ENCODE measurements at regions not wholly inside any gene's neighbourhood (a gene's known extent, or its start where the extent isn't known, plus 50 kb on each side); places are given as distances from the start of the nearest gene placed in this dataset.

DNA sequence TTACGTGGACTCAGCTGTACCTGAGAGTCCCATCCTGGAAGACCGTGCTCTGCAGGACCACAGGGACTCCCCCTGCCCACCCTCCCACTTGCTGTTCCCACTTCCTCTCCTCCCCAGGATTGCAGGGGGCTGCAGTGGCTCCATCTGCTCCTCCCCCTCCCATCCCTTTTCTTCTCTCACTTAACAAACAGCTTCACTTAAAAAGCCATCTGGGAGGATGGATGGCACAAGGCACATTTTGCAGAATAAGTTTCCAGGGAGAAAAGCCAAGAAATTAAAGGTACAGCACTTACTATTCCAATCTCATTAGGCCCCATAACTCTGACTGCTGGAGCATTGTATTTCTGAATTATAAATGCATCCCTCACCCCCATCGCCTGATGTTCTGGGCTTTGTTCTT, 458.7 kb downstream of the PTPRU start:
- WGBS (ENCODE audit: missing lambda C conversion rate) = 17% methylated on average over 3 of the region's 3 CpGs

DNA sequence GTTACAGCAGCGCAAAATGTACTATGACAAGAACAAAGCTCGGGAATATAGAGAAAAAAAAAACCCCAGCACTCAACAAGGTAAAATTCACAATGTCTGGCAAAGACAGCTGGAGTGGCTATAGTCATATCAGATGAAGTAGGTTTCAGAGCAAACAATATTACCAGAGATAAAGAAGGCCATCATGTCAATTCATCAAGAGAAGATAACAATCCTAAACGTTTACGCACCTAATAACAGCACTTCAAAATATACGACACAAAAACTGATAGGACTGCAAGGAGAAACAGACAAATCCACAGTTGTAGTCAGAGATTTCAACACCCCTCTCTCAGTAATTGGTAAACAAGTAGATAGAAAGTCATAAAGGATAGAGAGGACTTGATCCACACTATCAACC, 455.2 kb downstream of the PTPRU start:
- CTCF ChIA-PET = no interaction called here
- Histone ChIP-seq H3K4me1 (no peaks in the 10 kb centered on the region), H3K4me2 (no peak overlapping the region), H3K27ac (no peak overlapping the region), H3K4me3 (no peak overlapping the region), H3K9me3 (no peaks in the 10 kb centered on the region)
- POLR2A ChIA-PET = no interaction called here
- FAIRE-seq = no peak
- 59% methylated on average over 5 of the region's 5 CpGs for WGBS (ENCODE audit: missing lambda C conversion rate)
- no peak for TF ChIP-seq EHF (CRISPR knock-in tag; IDR thresholded peaks at IDR 0.05)
- TF ChIP-seq REST (IDR thresholded peaks at IDR 0.05) = no peak
- no peak for TF ChIP-seq RARB (CRISPR knock-in tag; IDR thresholded peaks at IDR 0.05)
- TF ChIP-seq HOXA7 (CRISPR knock-in tag; IDR thresholded peaks at IDR 0.05) = no peak
- no peak for TF ChIP-seq SMC3 (IDR thresholded peaks at IDR 0.05)
- TF ChIP-seq HOXB13 (CRISPR knock-in tag; IDR thresholded peaks at IDR 0.05; ENCODE audit: low read depth) = no peak
- TF ChIP-seq ZNF302 (CRISPR knock-in tag; IDR thresholded peaks at IDR 0.05) = no peak
- no peak for TF ChIP-seq RFX5 (IDR thresholded peaks at IDR 0.05)
- no peak for TF ChIP-seq HDAC2 (IDR thresholded peaks at IDR 0.05)
- TF ChIP-seq GATA3 (IDR thresholded peaks at IDR 0.05; ENCODE audit: borderline replicate concordance) = no peak
- TF ChIP-seq CHD2 (IDR thresholded peaks at IDR 0.05; ENCODE audit: low read length, partially characterized antibody) = no peak
- TF ChIP-seq, protein P1, sequence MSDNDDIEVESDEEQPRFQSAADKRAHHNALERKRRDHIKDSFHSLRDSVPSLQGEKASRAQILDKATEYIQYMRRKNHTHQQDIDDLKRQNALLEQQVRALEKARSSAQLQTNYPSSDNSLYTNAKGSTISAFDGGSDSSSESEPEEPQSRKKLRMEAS (IDR thresholded peaks at IDR 0.05) = no peak
- TF ChIP-seq FOSL2 (IDR thresholded peaks at IDR 0.05) = no peak
- TF ChIP-seq FOSL2 (CRISPR knock-in tag; IDR thresholded peaks at IDR 0.05) = no peak
- TF ChIP-seq USF2 (IDR thresholded peaks at IDR 0.05) = no peak
- TF ChIP-seq NPAS2 (CRISPR knock-in tag; IDR thresholded peaks at IDR 0.05; ENCODE audit: borderline replicate concordance) = no peak
- TF ChIP-seq, protein P2, sequence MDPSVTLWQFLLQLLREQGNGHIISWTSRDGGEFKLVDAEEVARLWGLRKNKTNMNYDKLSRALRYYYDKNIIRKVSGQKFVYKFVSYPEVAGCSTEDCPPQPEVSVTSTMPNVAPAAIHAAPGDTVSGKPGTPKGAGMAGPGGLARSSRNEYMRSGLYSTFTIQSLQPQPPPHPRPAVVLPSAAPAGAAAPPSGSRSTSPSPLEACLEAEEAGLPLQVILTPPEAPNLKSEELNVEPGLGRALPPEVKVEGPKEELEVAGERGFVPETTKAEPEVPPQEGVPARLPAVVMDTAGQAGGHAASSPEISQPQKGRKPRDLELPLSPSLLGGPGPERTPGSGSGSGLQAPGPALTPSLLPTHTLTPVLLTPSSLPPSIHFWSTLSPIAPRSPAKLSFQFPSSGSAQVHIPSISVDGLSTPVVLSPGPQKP (IDR thresholded peaks at IDR 0.05; ENCODE audit: low read depth, low read length) = no peak
- TF ChIP-seq ZSCAN20 (CRISPR knock-in tag; IDR thresholded peaks at IDR 0.05) = no peak
- DNase-seq (ENCODE audit: low read depth in 1 of 2, low spot score in 1 of 2) = no peak
- no peak for ATAC-seq

More for the DNA sequence above, 458.7 kb downstream of the PTPRU start:
- no peaks in the 10 kb centered on the region for H3K4me1 ChIP-seq
- no peak overlapping the region for H3K4me3 ChIP-seq
- ChIA-PET POLR2A (no interaction called here), CTCF (interaction anchor here (1.6 kb wide), 1 partner anchor 12 kb away, joined by 4 read pairs; no protein-coding TSS in a partner anchor)
- no peak overlapping the region for H3K27ac ChIP-seq
- no peak for TF ChIP-seq JUNB (IDR thresholded peaks at IDR 0.05)
- no peak for TF ChIP-seq POLR2AphosphoS2 (conservative IDR thresholded peaks at IDR 0.05; ENCODE audit: low read length)
- no peak for TF ChIP-seq TP53 (CRISPR knock-in tag; IDR thresholded peaks at IDR 0.05)
- no peak for TF ChIP-seq SREBF2 (IDR thresholded peaks at IDR 0.05)
- TF ChIP-seq RFX5 (IDR thresholded peaks at IDR 0.05) = no peak
- no peak for TF ChIP-seq KDM1A (IDR thresholded peaks at IDR 0.05; ENCODE audit: low read depth)
- TF ChIP-seq PBX3 (IDR thresholded peaks at IDR 0.05) = no peak
- no peak for FAIRE-seq
- ATAC-seq = no peak
- H3K4me2 ChIP-seq = no peak overlapping the region
- no peak for DNase-seq (ENCODE audit: low read depth in 1 of 2, low spot score in 1 of 2)
- no peaks in the 10 kb centered on the region for H3K9me3 ChIP-seq
